Progenitor cell of endocrine pancreas (in vitro differentiated cells): ENCODE measurements at regions not wholly inside any gene's neighbourhood (a gene's known extent, or its start where the extent isn't known, plus 50 kb on each side); places are given as distances from the start of the nearest gene placed in this dataset.

ENCODE experiments used
- DNase-seq: peaks from one replicate; pipeline ENCODE4 v3.0.0; 2021; ENCODE audit warnings: low spot score; ENCODE audit not compliant: unreplicated experiment
- H3K27ac Mint-ChIP-seq: 2 replicates; pipeline ENCODE4 v1.8.0; 2021; ENCODE audit warnings: mild to moderate bottlenecking, moderate library complexity, mixed read lengths
- H3K27me3 Mint-ChIP-seq: 2 replicates; pipeline ENCODE4 v1.8.0; 2021; ENCODE audit warnings: mixed read lengths
- H3K36me3 Mint-ChIP-seq: 2 replicates; pipeline ENCODE4 v1.8.0; 2022; ENCODE audit warnings: mixed read lengths; ENCODE audit not compliant: insufficient read depth
- H3K4me1 Mint-ChIP-seq: 2 replicates; pipeline ENCODE4 v1.8.0; 2021; ENCODE audit warnings: low read depth, mixed read lengths
- H3K4me3 Mint-ChIP-seq: 2 replicates; pipeline ENCODE4 v1.8.0; 2021; ENCODE audit warnings: low read depth, mild to moderate bottlenecking, moderate library complexity, mixed read lengths
- H3K9me3 Mint-ChIP-seq: 2 replicates; pipeline ENCODE4 v1.8.0; 2021; ENCODE audit warnings: low read depth, mixed read lengths
- CTCF ChIP-seq: fragments of 200-600 bp; sonication (generic); IDR thresholded peaks from one replicate; pipeline ENCODE4 v1.5.0; 2021; ENCODE audit warnings: antibody characterized with exemption, mild to moderate bottlenecking; ENCODE audit not compliant: unreplicated experiment

GRCh38 chr3:64756398-64756986, 68.7 kb upstream of the ADAMTS9 start:
- no peak for TF ChIP-seq CTCF
- Mint-ChIP-seq H3K9me3 (peaks cover 7% of the 10 kb centered on the region), H3K4me3 (no peak overlapping the region), H3K27ac (no peak overlapping the region), H3K4me1 (peaks cover 6% of the 10 kb centered on the region), H3K36me3 (peaks cover 4% of the 10 kb centered on the region), H3K27me3 (no peaks in the 10 kb centered on the region)
- no peak for DNase-seq

DNA sequence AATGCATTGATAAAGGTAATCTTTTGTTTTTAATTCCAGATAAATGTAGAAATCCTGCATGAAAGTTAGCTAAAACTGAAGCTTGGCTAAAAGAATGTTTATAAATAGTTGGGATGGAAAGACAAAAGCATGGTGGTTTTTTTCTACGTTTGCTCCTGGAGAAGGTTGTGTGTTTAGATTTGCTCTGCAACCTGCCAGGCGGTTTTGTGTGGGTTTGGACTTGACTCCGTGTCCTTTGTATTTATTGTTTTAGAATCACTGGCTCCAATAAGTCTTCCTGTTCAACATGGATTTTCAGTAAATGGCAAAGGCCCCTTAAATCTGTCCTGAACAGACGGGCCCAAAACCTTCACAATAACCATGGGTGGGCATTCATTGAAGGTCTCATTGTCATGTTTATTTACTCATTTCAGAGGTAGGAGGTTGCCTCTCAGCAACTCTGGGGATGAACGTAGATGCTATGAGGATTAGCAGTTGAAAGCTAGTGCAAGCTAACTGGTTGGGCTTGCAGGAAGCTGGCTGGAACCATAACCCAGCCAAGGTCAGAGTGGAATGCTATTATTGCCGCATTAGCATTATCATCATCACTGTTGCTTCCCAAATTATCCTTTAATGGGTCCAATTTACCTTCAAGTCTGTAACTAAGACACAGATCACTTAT, 60.6 kb upstream of the ADAMTS9 start:
- no peaks in the 10 kb centered on the region for H3K27me3 Mint-ChIP-seq
- peaks cover 4% of the 10 kb centered on the region for H3K9me3 Mint-ChIP-seq
- H3K4me3 Mint-ChIP-seq: no peak overlapping the region
- no peak overlapping the region for H3K27ac Mint-ChIP-seq
- no peak for DNase-seq
- no peak for TF ChIP-seq CTCF
- H3K36me3 Mint-ChIP-seq: peaks cover 2% of the 10 kb centered on the region
- H3K4me1 Mint-ChIP-seq: peaks cover 6% of the 10 kb centered on the region

DNA sequence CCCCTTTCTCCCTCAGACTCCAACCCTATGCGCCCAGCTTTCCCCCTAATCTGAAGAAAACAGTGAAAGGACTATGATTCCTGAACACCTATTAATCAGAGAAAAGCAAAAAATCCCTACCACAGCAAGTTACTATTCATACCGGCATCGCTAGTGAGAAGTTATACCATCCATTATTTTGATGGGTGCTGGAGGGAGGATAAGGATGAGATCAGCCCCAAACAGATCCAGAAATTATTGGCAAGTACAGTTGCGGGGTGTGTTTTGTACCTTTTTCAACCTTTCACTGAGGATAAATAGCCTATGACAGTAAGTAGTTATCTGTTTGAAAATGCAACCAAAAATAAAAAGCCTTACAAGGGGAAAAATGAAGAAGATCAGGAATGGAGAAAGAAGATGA, 59.9 kb upstream of the ADAMTS9 start:
- DNase-seq: no peak
- TF ChIP-seq CTCF: no peak
- H3K27ac Mint-ChIP-seq: no peak overlapping the region
- H3K9me3 Mint-ChIP-seq: peaks cover 4% of the 10 kb centered on the region
- H3K4me3 Mint-ChIP-seq: no peak overlapping the region
- H3K27me3 Mint-ChIP-seq: no peaks in the 10 kb centered on the region
- peaks cover 6% of the 10 kb centered on the region for H3K4me1 Mint-ChIP-seq
- H3K36me3 Mint-ChIP-seq: peaks cover 2% of the 10 kb centered on the region

DNA sequence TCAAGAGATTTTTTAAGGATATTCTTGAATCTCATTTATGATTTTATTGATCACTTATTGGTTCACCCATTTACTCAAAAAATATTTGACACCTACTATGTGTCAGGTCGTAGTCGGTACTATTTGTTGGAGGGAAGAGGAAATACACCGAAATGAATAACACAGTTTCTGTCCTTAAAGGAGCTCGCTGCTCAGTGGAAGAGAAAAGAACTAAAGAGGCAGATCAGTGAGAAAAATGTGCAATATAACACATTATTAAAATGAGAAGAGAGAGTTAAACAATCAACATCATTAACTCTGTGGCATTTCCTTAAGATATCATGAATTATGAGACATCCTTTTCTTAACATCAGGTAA, 56.1 kb upstream of the ADAMTS9 start:
- H3K4me1 Mint-ChIP-seq: peaks cover 18% of the 10 kb centered on the region
- no peak for TF ChIP-seq CTCF
- no peak overlapping the region for H3K4me3 Mint-ChIP-seq
- H3K27me3 Mint-ChIP-seq: no peaks in the 10 kb centered on the region
- H3K9me3 Mint-ChIP-seq: no peaks in the 10 kb centered on the region
- no peak overlapping the region for H3K27ac Mint-ChIP-seq
- no peak for DNase-seq
- H3K36me3 Mint-ChIP-seq: no peaks in the 10 kb centered on the region

DNA sequence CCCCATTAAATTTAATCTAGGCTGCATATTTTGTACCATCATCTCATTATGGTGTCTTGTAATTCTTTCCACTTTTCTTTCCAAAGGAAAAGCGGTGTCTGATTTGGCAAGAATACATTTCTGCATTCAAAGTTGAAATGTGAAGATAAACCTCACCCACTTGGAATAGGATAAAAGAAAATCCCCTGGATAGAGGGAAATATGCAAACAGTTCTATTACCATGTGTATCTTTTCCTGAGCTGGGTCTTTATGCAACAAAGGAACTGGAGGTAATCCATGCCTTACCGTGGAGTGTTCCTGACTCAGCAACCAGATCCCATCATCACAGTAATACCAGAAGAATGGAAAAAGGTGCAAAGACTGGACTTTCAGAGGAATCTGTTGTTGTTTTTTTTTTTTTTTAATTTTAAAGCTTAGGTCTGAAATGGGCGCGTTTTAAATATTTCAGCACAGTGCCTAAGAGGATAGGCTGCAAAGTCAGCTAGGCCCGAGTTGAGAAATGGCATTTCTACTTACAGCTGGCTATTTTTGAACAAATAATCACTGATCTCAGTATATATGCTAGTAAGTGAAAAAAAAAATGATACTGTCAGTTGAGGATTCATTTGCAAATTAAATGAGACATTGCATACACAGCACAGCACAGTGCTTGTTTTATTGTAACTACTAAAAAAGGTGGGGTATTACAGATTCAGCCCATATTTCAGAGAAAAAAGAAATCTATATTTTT, 55.5 kb upstream of the ADAMTS9 start:
- no peaks in the 10 kb centered on the region for H3K9me3 Mint-ChIP-seq
- H3K27me3 Mint-ChIP-seq: no peaks in the 10 kb centered on the region
- no peak overlapping the region for H3K4me3 Mint-ChIP-seq
- H3K27ac Mint-ChIP-seq: no peak overlapping the region
- no peak for DNase-seq
- TF ChIP-seq CTCF: no peak
- H3K36me3 Mint-ChIP-seq: no peaks in the 10 kb centered on the region
- peaks cover 15% of the 10 kb centered on the region for H3K4me1 Mint-ChIP-seq
